Astrocyte of the hippocampus (primary cell): ENCODE measurements at regions not wholly inside any gene's neighbourhood (a gene's known extent, or its start where the extent isn't known, plus 50 kb on each side); places are given as distances from the start of the nearest gene placed in this dataset.
"Not testable (repeated sequence)": the region's sequence is repeated elsewhere in the genome, so short reads cannot be mapped to it uniquely, and the experiment has no call there.

Experiments used
- DNase-seq: peaks from one replicate; pipeline ENCODE4 v3.0.0; 2011; ENCODE audit warnings: low read depth, low spot score

DNA sequence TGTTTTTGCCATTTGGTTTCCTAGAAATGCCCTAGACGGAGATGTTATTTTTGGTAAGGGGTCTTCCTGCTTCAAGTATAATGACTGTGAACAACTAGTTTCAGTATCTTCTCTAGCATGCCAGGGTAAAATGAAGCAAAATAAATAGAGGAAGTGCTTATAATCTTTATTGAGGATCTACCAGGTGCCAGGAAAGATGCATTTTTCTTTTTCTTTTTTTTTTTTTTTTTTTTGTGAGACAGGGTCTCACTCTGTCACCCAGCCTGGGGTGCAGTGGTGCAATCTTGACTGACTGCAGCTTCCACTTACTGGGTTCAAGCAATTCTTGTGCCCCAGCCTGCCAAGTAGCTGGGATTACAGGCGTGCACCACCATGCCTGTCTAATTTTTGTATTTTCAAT lies 146.6 kb upstream of the GRK3 start:
- not testable (repeated sequence) for DNase-seq

GRCh38 chr22:25419247-25420113 lies 145.0 kb upstream of the GRK3 start:
- no peak for DNase-seq

DNA sequence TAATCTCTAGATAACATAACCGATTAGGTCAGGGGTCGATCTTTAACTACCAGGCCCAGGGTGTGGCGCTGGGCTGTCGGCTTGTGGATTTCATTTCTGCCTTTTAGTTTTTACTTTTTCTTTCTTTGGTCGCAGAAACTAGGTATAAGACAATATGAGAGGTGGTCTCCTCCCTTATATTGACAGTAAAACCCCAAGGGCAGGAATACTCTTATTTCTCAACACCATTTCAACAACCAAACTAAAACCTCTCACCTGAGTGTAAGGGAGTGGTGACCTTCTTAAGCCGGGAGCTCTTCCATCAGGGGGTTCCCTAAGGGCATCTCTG lies 144.4 kb upstream of the GRK3 start:
- DNase-seq: not testable (repeated sequence)

DNA sequence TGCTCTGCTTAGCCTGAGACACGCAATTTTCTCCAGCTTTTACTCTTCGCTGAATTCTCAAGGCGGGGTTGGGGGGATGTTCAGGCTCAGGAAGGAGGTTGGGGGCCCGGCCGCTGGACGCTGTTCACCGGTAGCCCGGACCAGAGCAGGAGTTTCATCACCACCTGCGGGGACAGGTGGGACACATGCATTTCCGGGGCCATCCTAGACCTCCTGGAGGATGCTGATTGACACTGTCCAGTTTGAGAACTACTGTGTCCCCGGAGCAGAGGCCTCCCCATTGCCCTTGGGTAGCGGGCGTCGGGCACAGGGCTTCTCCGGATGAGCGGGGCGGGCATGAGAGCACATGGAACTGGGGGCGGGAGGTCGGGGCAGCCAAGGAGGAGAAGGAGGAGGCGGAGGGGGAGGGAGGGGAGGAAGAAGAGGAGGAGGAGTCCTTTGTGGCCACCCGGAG lies 144.0 kb upstream of the GRK3 start:
- no peak for DNase-seq

- DNase-seq: no peak
Observed at GRCh38 chr22:25420925-25421904, 143.3 kb upstream of the GRK3 start.

GRCh38 chr22:25426530-25427308 lies 137.8 kb upstream of the GRK3 start:
- DNase-seq: not testable (repeated sequence)

- not testable (repeated sequence) for DNase-seq
Observed at GRCh38 chr22:25431637-25432342, 132.7 kb upstream of the GRK3 start.

- DNase-seq: not testable (repeated sequence)
Observed at GRCh38 chr22:25433381-25433970, 131.0 kb upstream of the GRK3 start.

GRCh38 chr22:25437414-25438160 lies 126.9 kb upstream of the GRK3 start:
- DNase-seq: no peak

DNA sequence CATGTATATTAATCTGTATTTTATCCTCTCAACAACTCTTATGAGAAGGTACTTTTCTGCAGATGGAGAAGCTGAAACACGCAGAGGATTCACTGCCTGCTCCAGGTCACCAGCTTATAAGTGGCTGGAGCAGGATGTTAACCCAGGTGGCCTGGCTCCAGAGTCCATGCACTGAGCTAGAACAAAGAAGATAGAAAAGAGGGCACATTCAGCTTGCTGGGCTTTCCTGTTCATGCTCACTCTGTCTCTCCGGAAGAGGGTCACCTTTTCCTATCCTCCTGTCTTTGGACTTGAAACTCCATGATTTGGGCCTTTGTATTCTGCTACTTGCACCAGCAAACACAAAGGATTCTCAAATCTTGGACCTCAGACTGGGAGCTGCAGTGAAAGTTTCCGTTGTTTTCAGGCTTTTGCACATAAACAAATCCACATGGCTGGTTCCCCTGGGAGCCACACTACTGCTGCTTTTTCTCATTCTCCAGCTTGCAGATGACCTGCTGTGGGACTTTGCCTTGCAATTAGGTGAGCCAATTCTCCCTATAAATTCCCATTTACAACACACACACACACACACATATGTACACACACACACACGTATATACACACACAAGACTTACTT lies 117.3 kb upstream of the GRK3 start:
- DNase-seq: no peak

GRCh38 chr22:25447686-25448434 lies 116.6 kb upstream of the GRK3 start:
- peak; percentile 89 for DNase-seq

DNA sequence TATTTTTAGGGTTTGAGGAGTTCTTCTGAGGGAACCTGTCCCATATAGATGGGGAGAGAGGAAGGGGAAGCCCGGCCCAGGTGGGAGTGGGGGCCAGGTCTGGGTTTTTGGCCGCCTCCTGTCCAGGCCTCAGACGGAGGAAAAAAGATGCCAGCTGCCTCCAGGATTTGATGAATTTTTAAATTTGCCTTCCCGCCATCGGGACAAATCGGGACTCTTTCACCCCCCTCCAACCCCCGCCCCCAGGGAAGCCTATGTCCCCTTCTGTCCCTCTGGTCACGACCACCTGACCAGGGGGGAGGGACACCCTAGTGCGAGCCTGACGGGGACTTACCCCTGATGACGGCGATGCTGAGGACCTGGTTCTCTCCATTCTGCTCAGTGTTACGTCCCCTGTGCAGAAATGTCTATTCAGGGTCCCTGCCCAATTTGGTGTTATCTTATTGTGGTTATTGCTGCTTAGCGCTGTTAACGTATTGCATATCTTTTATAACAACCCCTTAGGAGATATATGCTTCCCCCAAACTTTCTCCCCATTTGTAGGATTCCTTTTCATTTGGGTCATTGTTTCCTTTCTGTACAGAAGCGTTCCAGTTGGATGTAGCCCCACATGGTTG lies 115.9 kb upstream of the GRK3 start:
- peak; percentile 28 for DNase-seq

GRCh38 chr22:25449781-25450317 lies 114.6 kb upstream of the GRK3 start:
- DNase-seq: no peak

- peak; percentile 13 for DNase-seq
Observed at GRCh38 chr22:25451480-25452114, 112.9 kb upstream of the GRK3 start.

DNA sequence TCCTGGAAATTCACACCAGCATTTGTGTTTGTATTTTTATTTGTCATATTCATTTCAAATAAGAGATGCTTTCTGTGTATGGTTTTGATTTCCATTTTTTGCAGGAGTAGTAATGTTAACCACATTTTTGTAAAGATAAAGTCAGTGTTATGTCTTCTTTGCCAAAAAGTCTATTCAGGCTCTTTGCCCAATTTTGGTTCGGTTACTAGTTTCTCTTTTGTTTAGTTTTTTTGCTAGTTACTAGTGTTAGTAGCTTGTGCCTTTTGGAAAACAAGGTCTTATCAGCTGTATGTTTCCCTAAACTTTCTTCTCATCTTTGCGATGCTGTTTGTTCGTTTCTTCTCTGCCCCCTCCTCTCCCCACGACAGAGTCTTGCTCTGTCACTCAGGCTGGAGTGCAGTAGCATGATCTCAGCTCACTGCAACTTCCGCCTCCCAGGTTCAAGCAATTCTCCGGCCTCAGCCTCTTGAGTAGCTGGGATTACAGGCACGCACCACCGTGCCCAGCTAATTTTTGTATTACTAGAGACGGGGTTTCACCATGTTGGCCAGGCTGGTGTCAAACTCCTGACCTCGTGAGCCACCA lies 112.3 kb upstream of the GRK3 start:
- DNase-seq: no peak

DNA sequence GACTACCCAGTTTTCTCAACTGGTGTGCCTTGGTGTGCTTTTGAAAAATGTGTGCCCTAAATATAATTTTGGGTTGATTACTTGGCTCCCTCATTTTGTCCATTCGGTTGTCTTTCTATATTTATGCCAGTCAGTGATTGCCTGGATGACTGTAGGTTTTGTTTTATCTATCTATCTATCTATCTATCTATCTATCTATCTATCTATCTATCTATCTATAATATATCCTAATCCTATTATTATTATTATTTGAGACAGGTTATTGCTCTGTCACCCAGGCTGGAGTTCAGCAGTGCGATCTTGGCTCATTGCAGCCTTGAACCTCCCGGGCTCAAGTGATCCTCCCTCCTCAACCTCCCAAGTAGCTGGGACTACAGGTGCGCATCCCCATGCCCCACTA lies 111.4 kb upstream of the GRK3 start:
- DNase-seq: no peak

DNA sequence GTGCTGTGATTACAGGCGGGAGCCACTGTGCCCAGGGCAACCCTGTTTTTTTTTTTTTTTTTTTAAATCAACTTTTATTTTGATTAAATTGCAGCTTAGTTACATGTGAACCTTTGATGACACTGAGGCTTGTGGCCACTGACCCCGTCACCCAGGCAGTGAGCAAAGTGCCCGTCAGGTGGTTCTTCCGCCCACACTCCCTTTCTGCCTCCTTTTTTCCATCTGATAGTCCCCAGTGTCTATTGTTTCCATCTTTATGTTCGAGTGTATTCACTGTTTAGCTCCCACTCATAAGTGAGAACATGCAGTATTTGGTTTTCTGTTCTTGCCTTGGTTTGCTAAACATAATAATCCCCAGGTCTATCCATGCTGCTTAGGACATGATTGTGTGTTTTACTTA lies 110.9 kb upstream of the GRK3 start:
- no peak for DNase-seq
